ENCODE measurements at regions not wholly inside any gene's neighbourhood (a gene's known extent, or its start where the extent isn't known, plus 50 kb on each side); places are given as distances from the start of the nearest gene placed in this dataset.

DNA sequence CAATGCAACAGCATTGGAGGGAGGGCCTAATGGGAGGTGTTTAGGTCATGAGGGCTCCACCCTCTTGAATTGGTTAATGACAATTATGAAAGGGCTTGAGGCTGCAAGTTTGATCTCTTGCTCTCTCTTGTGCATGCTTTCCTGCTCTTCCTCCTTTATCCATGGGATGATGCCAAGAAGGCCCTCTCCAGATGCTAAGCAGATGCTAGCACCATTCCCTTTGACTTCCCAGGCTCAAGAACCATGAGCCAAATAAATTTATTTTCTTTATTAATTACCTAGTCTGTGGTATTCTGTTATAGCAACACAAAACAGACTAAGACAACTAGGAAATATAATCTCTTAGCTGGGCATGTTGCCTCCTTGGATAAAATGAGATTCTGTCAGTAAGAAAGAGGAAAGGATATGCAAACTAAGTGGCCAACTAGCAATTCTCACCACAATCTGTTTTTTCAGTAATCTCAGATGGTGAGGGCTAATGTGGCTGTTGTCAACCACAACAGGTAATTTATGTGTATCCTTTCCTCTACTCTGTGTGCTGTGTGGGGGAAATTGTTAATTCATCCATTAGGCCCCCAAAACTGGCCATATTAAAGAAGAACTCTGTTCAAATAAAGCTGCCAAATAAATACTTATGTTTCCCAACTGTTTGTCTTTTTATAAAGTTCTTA, 269.1 kb upstream of the CD180 start:
- no peak for DNase-seq (ENCODE audit: low spot score)

- no peak for DNase-seq (ENCODE audit: low spot score)
These were observed 265.5 kb upstream of the CD180 start for GRCh38 chr5:67462147-67462546.

DNA sequence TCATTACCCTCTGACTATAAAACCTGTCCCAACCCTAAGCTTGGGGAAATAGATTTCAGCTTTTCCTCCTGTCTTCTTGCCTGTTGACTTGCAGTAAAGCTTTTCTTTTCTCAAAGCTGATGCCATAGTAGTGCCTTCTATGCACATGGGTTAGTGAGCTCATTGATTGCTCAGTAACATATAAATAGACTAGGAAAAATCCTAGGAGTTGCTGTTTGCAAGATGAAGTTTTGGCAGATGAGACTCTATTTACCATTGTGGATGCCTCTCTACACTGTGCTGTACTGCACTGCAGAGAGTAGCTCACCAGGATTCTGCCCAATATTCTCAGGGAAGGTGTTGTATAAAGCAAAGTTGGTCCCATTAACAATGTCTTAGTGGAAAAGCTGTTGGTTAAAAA, 262.7 kb upstream of the CD180 start:
- DNase-seq (ENCODE audit: low spot score), result no peak

DNA sequence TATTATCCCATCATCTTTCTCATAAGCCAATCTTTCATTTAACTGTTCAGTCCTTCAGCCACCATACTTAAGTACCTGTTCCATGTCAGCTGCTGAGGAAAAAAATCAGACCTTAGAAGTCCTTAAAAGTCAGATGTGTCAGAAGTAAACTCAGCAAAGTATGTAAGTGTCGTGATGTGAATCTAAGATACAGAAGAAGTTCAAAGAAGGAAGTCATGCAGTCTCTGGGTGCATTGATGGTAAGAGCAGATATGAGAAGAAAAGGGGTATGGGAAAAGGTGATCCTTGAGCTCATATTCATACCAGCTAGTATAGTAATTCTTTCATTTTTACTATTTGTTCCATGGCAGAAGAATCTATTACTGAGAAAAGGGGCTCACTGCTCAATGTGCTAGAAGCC, 259.4 kb upstream of the CD180 start:
- no peak for DNase-seq (ENCODE audit: low spot score)

DNA sequence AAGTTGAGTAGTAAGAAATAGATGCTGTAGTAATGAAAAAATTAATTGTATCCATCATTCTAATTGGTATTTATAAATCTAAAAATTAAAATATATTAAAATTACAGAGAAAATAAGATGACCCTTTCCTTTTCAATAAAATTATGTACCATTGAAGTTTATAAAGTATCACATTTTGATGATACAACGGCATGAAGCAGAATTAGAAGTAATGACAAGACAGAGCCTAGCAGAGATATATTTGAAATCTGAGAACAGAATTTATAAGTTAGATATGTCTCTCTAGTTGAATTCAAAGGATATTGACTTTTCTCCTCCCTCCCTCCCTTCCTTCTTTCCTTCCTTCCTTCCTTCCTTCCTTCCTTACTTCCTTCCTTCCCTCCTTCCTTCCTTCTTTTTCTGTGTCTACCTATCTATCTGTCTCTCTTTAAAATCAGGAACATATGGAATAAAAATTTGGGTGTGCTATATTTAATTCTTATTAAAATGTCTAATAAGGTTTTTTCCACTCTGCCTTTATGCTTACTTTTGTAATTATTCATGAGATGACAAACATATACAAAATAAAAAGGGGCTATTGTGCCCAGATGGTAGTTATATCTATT, 258.5 kb upstream of the CD180 start:
- DNase-seq (ENCODE audit: low spot score), result no peak

GRCh38 chr5:67453111-67453905, 256.7 kb upstream of the CD180 start:
- DNase-seq (ENCODE audit: low spot score), result no peak

- no peak for DNase-seq (ENCODE audit: low spot score)
These were observed 255.2 kb upstream of the CD180 start for GRCh38 chr5:67451640-67452279.

GRCh38 chr5:67447732-67448131, 251.1 kb upstream of the CD180 start:
- DNase-seq (ENCODE audit: low spot score), result no peak

- DNase-seq (ENCODE audit: low spot score), result no peak
These were observed 241.6 kb upstream of the CD180 start for GRCh38 chr5:67437905-67438845.

DNA sequence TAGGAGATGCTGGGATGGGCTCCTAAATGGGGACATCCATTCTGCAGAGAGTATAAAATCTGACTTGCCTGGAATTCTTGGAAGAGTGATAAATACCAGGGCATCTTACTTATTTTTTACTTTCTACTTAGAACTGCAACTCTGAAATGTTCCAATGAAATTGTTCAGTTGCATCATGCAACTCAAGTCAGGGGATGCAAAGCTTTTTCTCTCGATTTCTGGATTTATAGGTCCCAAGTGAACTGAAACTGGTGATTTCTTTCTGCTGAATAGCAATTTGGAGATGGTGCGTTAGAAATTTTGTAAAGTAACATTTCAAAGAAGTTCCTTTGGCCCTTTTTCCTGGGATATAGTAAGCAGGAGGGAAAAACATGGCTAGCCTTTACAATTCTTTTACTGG, 238.4 kb upstream of the CD180 start:
- no peak for DNase-seq (ENCODE audit: low spot score)

GRCh38 chr5:67434466-67434865, 237.9 kb upstream of the CD180 start:
- no peak for DNase-seq (ENCODE audit: low spot score)

DNA sequence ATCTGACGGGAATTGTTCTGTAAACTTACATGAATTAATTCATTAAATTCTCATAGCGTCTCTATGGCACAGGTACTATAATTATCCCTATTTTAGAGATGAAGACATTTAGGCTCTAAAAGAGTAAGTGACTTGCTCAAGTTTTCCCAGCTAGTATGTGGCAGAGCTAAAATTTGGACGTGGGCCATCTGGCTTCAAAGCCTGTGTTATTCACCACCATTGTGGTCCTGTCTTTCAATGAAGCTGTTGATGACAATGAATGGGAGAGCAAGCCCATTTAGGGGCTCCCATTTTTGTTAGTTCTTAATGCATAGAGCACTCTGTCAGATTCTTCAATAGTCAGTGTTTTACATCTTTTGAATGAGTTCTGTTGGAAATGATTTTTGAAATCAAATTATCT, 236.0 kb upstream of the CD180 start:
- no peak for DNase-seq (ENCODE audit: low spot score)

DNA sequence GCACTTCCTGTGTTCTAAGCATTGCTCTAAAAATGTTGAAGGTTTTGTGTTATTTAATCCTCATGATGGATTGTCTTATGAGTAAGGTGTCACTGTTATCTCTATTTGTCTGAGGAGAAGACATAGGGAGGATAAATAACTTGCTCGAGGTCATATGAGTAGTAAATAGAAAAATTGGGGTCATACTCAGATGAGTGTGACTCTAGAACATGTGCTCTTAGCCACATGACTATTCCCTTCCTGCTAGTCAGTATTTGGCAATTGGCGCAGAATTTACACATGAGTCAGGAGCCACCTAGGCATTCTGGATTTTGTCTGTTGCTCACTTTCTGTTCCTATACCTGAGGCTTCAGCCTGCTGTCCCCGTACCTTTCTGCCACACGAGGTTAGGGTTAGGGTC, 234.6 kb upstream of the CD180 start:
- DNase-seq (ENCODE audit: low spot score), result no peak

DNA sequence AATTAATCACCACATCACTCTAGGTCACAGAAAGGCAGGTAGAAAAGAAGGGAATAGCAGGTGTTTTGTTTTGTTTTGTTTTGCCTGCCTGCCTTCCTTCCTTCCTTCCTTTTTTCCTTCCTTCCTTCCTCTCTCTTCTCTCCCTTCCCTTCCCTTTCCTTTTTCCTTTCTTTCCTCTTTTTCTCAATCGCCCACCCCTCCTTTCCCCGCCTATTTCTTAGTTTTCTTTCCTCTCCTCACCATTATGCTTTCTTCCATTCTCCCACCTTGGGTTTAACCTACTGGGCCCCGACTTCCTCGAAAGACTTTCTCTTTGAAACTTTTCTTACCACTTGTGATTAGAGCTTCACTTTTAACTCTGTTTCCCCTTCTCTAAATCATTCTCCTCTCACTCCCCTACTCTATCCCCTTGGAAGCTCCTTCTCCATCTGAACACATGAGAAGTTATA, 231.3 kb upstream of the CD180 start:
- no peak for DNase-seq (ENCODE audit: low spot score)

GRCh38 chr5:67426961-67427849, 230.6 kb upstream of the CD180 start:
- DNase-seq (ENCODE audit: low spot score), result no peak

DNA sequence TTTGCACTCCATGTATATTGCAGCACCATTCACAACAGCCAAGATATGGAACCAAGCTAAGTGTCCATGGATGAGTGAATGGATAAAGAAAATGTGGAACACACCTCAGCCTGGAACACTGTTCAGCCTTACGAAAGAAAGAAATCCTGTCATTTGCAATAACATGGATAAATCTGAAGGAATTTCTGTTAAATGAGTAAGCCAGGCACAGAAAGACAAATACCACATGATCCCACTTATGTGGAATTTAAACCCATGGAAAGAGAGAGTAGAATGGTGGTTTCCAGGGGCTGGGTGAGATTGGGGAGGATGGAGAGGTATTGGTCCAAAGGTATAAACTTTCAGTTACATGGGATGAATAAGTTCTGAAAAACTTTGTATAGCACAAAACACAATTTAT, 228.9 kb upstream of the CD180 start:
- DNase-seq (ENCODE audit: low spot score), result no peak

DNA sequence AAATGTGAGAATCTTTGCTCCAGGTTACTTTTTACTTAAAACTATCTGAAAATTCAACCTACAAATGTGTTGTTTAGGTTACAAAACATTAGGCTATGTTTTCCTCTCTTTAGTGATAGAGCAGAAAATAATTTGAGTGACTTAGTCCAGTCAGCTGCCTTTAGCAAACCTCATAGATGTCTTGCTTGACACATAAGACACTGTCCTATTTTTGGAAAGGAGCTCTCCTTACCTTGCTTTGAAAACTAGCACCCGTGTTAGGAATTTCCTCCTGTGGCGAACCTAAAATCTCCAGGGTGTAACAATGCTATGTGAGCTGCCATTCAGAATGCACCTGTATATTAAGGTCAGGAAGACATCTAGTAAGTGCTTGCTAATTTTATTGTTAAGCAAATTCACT, 221.2 kb upstream of the CD180 start:
- DNase-seq (ENCODE audit: low spot score), result no peak

GRCh38 chr5:67416986-67417385, 220.4 kb upstream of the CD180 start:
- no peak for DNase-seq (ENCODE audit: low spot score)

DNA sequence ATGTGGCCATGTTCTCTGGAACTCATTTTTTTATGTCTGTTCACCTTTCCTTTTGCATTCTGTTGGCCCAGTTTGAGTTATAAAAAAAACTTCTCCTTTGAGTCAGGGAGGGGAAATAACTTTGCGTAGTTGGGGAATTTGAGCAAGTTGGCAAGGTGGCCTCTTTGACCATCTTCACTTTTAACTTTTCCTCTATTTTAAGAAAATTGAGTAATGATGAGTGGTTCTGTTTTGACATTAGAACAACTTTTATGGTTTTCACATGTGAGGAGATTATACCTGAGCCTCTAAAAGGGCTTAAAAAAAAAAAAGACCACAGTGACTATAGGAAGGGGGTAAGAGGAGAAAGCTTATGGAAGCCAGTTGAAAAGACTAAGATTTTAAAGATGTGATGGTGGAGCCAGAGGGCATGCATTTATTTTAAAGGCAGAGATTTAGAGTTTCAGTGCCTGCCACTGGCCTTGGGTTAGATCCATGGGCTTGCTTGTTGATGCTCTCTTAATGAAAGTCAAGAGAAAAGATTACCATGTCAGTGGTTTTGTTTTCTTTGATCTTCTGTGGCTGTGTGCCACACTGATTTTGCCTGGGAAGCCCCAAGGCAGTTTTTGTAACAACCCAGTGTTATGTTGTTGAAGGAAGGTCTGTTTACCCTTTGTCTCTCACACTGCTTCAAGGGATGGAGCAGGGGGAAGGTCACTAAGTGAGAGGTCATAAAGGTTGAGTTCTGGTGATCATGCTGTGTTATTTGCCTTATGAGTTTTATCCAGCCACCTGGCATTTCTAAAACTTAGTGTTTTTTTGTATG, 219.7 kb upstream of the CD180 start:
- no peak for DNase-seq (ENCODE audit: low spot score)

DNA sequence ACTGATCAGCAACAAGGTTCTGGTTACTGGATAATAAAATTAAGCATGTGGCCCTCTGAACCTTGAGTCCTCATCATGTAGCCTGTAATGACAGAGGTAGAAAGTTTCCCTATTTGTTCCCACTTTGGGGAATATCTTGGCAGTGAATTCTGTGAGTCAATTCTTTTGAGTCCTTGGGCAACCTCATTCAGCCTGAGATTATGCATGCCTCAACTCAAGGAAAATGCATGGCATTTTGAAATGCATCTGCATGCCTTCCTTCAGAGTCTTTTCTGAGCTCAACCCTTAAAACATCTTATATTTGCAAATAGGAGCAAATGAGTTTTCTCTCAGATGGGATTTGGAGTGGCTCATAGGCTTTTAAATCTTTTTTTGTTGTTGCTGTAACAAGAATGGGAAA, 218.1 kb upstream of the CD180 start:
- no peak for DNase-seq (ENCODE audit: low spot score)
